ENCODE measurements at regions not wholly inside any gene's neighbourhood (a gene's known extent, or its start where the extent isn't known, plus 50 kb on each side); places are given as distances from the start of the nearest gene placed in this dataset.

GRCh38 chr3:20984594-20985205 lies 766.3 kb downstream of the ZNF385D start:
- no peak for TF ChIP-seq POLR2A (IDR thresholded peaks at IDR 0.05; ENCODE audit: control extremely low read depth in 1 of 2, low read depth in 2 of 2, low read length in 2 of 2)
- TF ChIP-seq GABPA (IDR thresholded peaks at IDR 0.05; ENCODE audit: borderline replicate concordance, insufficient read depth, low read length), result no peak
- TF ChIP-seq CTCF (IDR thresholded peaks at IDR 0.05; ENCODE audit: control extremely low read depth in 1 of 3, insufficient read depth in 1 of 3, low read depth in 1 of 3, low read length in 3 of 3), result no peak
- no peak for TF ChIP-seq BACH1 (IDR thresholded peaks at IDR 0.05; ENCODE audit: low read length)
- TF ChIP-seq SUZ12 (IDR thresholded peaks at IDR 0.05; ENCODE audit: low read length), result no peak
- TF ChIP-seq CHD7 (IDR thresholded peaks at IDR 0.05; ENCODE audit: insufficient replicate concordance, low read length), result no peak
- TF ChIP-seq POLR2AphosphoS5 (IDR thresholded peaks at IDR 0.05; ENCODE audit: low read depth, low read length), result no peak
